ENCODE measurements at regions not wholly inside any gene's neighbourhood (a gene's known extent, or its start where the extent isn't known, plus 50 kb on each side); places are given as distances from the start of the nearest gene placed in this dataset.

DNA sequence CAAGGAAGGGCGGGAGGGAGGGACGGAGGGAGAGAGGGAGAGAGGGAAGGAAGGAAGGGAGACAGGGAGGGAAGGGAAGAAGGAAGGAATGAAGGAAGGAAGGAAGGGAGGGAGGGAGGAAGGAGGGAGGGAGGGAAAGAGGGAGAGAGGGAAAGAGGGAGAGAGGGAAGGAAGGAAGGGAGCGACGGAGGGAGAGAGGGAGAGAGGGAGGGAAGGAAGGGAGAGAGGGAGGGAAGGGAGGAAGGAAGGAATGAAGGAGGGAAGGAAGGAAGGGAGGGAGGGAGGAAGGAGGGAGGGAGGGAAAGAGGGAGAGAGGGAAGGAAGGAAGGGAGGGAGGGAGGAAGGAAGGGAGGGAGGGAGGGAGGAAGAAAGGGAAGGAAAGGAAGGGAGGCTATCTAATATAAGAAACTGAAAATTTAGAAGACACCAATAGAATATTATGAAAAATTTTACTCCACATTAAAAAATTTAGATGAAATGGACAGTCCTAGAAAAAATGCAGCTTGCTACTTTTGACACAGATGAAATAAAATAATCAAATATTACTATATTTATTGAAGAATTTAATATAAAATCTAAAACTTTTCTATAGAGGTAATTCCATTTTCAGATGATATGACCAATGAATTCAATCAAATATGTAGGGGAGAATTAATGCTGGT is 280.3 kb upstream of the SLITRK3 start:
- Histone ChIP-seq H3K27me3 (ENCODE audit: insufficient read depth, low read length) (no peaks in the 10 kb centered on the region), H3K4me2 (ENCODE audit: insufficient read depth, low read length) (no peak overlapping the region), H3K4me1 (ENCODE audit: insufficient read depth, low read length) (no peaks in the 10 kb centered on the region), H3K4me3 (ENCODE audit: insufficient read depth, low read length) (no peak overlapping the region), H3K27ac (ENCODE audit: low read depth, low read length) (no peak overlapping the region), H3K36me3 (ENCODE audit: insufficient read depth, low read length) (no peaks in the 10 kb centered on the region), H2AFZ (ENCODE audit: low read length) (no peak overlapping the region), H3K9me3 (ENCODE audit: low read depth, low read length) (no peaks in the 10 kb centered on the region), H4K20me1 (ENCODE audit: insufficient read depth, low read length) (no peaks in the 10 kb centered on the region), H3K79me2 (ENCODE audit: insufficient read depth, low read length) (no peaks in the 10 kb centered on the region)
- TF ChIP-seq, protein P1, sequence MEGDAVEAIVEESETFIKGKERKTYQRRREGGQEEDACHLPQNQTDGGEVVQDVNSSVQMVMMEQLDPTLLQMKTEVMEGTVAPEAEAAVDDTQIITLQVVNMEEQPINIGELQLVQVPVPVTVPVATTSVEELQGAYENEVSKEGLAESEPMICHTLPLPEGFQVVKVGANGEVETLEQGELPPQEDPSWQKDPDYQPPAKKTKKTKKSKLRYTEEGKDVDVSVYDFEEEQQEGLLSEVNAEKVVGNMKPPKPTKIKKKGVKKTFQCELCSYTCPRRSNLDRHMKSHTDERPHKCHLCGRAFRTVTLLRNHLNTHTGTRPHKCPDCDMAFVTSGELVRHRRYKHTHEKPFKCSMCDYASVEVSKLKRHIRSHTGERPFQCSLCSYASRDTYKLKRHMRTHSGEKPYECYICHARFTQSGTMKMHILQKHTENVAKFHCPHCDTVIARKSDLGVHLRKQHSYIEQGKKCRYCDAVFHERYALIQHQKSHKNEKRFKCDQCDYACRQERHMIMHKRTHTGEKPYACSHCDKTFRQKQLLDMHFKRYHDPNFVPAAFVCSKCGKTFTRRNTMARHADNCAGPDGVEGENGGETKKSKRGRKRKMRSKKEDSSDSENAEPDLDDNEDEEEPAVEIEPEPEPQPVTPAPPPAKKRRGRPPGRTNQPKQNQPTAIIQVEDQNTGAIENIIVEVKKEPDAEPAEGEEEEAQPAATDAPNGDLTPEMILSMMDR (IDR thresholded peaks at IDR 0.05; ENCODE audit: extremely low read depth, low read depth, low read length) = no peak
- no peak for DNase-seq (ENCODE audit: insufficient read length, low spot score, missing footprints)

DNA sequence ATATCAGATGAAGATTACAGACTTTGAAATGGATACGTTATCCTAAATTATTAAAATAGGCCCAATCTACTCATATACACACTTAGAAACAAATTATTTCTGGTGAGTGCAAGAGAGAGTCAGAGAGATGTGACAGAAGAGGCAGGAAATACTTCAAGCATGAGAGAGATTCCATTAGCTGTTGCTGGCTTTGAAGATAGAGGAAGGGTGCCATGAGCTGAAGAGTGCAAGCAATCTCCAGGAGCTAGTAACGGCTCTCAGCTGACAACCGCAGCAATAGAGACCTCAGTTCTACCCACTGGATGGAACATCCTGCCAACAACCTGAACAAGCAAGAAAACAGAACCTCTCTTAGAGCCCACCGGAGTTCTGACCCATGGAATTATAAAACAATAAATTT is 270.7 kb upstream of the SLITRK3 start:
- H3K27ac ChIP-seq (ENCODE audit: low read depth, low read length) = no peak overlapping the region
- H3K36me3 ChIP-seq (ENCODE audit: insufficient read depth, low read length) = no peaks in the 10 kb centered on the region
- H4K20me1 ChIP-seq (ENCODE audit: insufficient read depth, low read length) = no peaks in the 10 kb centered on the region
- H2AFZ ChIP-seq (ENCODE audit: low read length) = no peak overlapping the region
- H3K4me1 ChIP-seq (ENCODE audit: insufficient read depth, low read length) = no peaks in the 10 kb centered on the region
- H3K27me3 ChIP-seq (ENCODE audit: insufficient read depth, low read length) = no peaks in the 10 kb centered on the region
- H3K4me2 ChIP-seq (ENCODE audit: insufficient read depth, low read length) = no peak overlapping the region
- no peak for DNase-seq (ENCODE audit: insufficient read length, low spot score, missing footprints)
- H3K9me3 ChIP-seq (ENCODE audit: low read depth, low read length) = no peaks in the 10 kb centered on the region
- no peak overlapping the region for H3K4me3 ChIP-seq (ENCODE audit: insufficient read depth, low read length)
- TF ChIP-seq, protein P1 (IDR thresholded peaks at IDR 0.05; ENCODE audit: extremely low read depth, low read depth, low read length) = no peak
- no peaks in the 10 kb centered on the region for H3K79me2 ChIP-seq (ENCODE audit: insufficient read depth, low read length)

DNA sequence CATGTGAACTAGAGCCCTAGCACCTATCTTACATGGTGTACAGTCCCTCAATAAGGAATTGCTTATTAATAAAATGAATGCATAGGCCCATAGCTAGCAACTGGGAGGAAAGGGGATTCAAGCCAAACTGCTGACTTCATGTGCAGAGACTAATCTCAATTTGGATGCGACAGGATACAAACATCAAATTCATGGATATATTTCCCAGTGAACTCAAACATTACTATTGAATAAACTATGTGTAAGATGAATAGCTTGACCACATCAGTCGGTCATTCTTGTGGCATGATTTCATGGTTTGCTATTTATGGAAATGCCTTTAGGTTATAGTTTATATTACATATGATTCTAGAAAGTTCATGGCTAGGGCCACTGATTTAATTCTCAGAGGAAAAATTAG is 268.6 kb upstream of the SLITRK3 start:
- DNase-seq (ENCODE audit: insufficient read length, low spot score, missing footprints) = no peak

DNA sequence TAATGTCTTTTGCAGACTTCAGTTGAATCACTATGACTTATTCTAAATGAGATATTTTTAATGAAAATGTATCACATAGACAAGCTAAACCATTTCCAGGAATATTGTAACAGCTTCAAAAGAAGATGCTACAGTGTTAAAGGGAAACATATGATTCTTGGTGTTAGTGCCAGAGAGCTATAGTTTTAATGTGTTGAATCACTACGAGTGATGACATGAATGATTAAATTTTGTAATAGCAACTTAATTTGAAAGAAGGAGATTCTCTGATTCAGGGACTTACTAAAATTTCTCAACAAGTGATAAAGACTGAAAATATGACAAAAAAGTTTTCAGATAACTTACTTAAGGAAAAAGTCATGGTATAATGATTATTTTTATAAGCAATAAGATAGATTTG is 267.3 kb upstream of the SLITRK3 start:
- no peak for DNase-seq (ENCODE audit: insufficient read length, low spot score, missing footprints)
- no peak overlapping the region for H3K4me2 ChIP-seq (ENCODE audit: insufficient read depth, low read length)
- TF ChIP-seq, protein P1 (IDR thresholded peaks at IDR 0.05; ENCODE audit: extremely low read depth, low read depth, low read length) = no peak

More for the DNA sequence above, 268.6 kb upstream of the SLITRK3 start:
- Histone ChIP-seq H3K9me3 (ENCODE audit: low read depth, low read length) (peaks cover 4% of the 10 kb centered on the region), H3K79me2 (ENCODE audit: insufficient read depth, low read length) (no peaks in the 10 kb centered on the region), H3K4me2 (ENCODE audit: insufficient read depth, low read length) (no peak overlapping the region), H3K4me3 (ENCODE audit: insufficient read depth, low read length) (no peak overlapping the region), H3K27ac (ENCODE audit: low read depth, low read length) (no peak overlapping the region), H2AFZ (ENCODE audit: low read length) (no peak overlapping the region), H3K4me1 (ENCODE audit: insufficient read depth, low read length) (no peaks in the 10 kb centered on the region), H3K36me3 (ENCODE audit: insufficient read depth, low read length) (no peaks in the 10 kb centered on the region), H4K20me1 (ENCODE audit: insufficient read depth, low read length) (no peaks in the 10 kb centered on the region), H3K27me3 (ENCODE audit: insufficient read depth, low read length) (no peaks in the 10 kb centered on the region)
- TF ChIP-seq, protein P1 (IDR thresholded peaks at IDR 0.05; ENCODE audit: extremely low read depth, low read depth, low read length) = no peak

More for the DNA sequence above, 267.3 kb upstream of the SLITRK3 start:
- Histone ChIP-seq H3K27me3 (ENCODE audit: insufficient read depth, low read length) (no peaks in the 10 kb centered on the region), H3K27ac (ENCODE audit: low read depth, low read length) (no peak overlapping the region), H3K36me3 (ENCODE audit: insufficient read depth, low read length) (no peaks in the 10 kb centered on the region), H2AFZ (ENCODE audit: low read length) (no peak overlapping the region), H3K9me3 (ENCODE audit: low read depth, low read length) (peaks cover 4% of the 10 kb centered on the region), H4K20me1 (ENCODE audit: insufficient read depth, low read length) (no peaks in the 10 kb centered on the region), H3K79me2 (ENCODE audit: insufficient read depth, low read length) (no peaks in the 10 kb centered on the region), H3K4me1 (ENCODE audit: insufficient read depth, low read length) (no peaks in the 10 kb centered on the region), H3K4me3 (ENCODE audit: insufficient read depth, low read length) (no peak overlapping the region)
